Chondrocyte (in vitro differentiated cells): ENCODE measurements at regions not wholly inside any gene's neighbourhood (a gene's known extent, or its start where the extent isn't known, plus 50 kb on each side); places are given as distances from the start of the nearest gene placed in this dataset.

Experiments
- DNase-seq: peaks from one replicate; pipeline ENCODE4 v3.0.0; 2021; ENCODE audit warnings: mixed read lengths, low spot score
- H3K27ac Mint-ChIP-seq: one replicate; pipeline ENCODE4 v1.8.0; 2021; ENCODE audit warnings: mild to moderate bottlenecking, moderate library complexity, mixed read lengths; ENCODE audit not compliant: unreplicated experiment
- H3K27me3 Mint-ChIP-seq: 2 replicates; pipeline ENCODE4 v1.8.0; 2021; ENCODE audit warnings: low read depth, mixed read lengths
- H3K36me3 Mint-ChIP-seq: 2 replicates; pipeline ENCODE4 v1.8.0; 2021; ENCODE audit warnings: low read depth, mixed read lengths
- H3K4me1 Mint-ChIP-seq: 2 replicates; pipeline ENCODE4 v1.8.0; 2021; ENCODE audit warnings: low read depth, mild to moderate bottlenecking, mixed read lengths
- H3K4me3 Mint-ChIP-seq: one replicate; pipeline ENCODE4 v1.8.0; 2021; ENCODE audit warnings: mild to moderate bottlenecking, moderate library complexity, mixed read lengths; ENCODE audit not compliant: unreplicated experiment
- H3K9me3 Mint-ChIP-seq: 2 replicates; pipeline ENCODE4 v1.8.0; 2021; ENCODE audit warnings: low read depth, mixed read lengths
- CTCF ChIP-seq: fragments of 200-600 bp; sonication (generic); IDR thresholded peaks from 2 replicates; pipeline ENCODE4 v1.5.0; 2021; ENCODE audit warnings: antibody characterized with exemption, mild to moderate bottlenecking, moderate library complexity

GRCh38 chr12:59230334-59230733 is 310.0 kb upstream of the LRIG3 start:
- DNase-seq = no peak
- peaks cover 20% of the 10 kb centered on the region for H3K27me3 Mint-ChIP-seq
- no peak for TF ChIP-seq CTCF
- no peak overlapping the region for H3K27ac Mint-ChIP-seq
- H3K9me3 Mint-ChIP-seq = peaks cover 9% of the 10 kb centered on the region
- no peak overlapping the region for H3K4me3 Mint-ChIP-seq
- no peaks in the 10 kb centered on the region for H3K36me3 Mint-ChIP-seq
- H3K4me1 Mint-ChIP-seq = no peaks in the 10 kb centered on the region

DNA sequence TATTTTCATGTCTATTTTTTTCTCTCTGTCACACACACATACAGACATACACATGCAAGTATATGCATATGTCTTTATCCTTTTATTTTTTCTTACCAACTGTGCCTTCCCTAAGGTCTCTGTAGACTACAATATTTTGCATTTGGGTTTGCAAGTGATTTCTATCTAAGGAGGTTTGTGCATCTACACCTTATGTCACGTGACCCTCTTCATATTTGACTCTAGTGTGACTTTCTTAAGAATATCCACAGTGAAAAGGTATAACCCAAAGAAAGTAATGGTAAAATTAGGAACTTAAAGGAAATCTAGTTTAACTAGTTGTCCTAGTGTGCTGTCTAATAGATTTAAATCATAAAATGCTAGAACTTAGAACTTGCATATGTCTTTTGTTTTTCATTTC is 298.8 kb upstream of the LRIG3 start:
- peaks cover 20% of the 10 kb centered on the region for H3K27me3 Mint-ChIP-seq
- H3K4me3 Mint-ChIP-seq = no peak overlapping the region
- no peak for DNase-seq
- H3K27ac Mint-ChIP-seq = no peak overlapping the region
- peaks cover 2% of the 10 kb centered on the region for H3K36me3 Mint-ChIP-seq
- no peak for TF ChIP-seq CTCF
- no peaks in the 10 kb centered on the region for H3K4me1 Mint-ChIP-seq
- H3K9me3 Mint-ChIP-seq = peaks cover 4% of the 10 kb centered on the region

- Mint-ChIP-seq H3K36me3 (peaks cover 1% of the 10 kb centered on the region), H3K4me3 (no peak overlapping the region), H3K4me1 (no peaks in the 10 kb centered on the region), H3K27ac (no peak overlapping the region), H3K9me3 (no peaks in the 10 kb centered on the region), H3K27me3 (peaks cover 27% of the 10 kb centered on the region)
- no peak for TF ChIP-seq CTCF
- no peak for DNase-seq
Measured at GRCh38 chr12:59196989-59197388, 276.7 kb upstream of the LRIG3 start.

DNA sequence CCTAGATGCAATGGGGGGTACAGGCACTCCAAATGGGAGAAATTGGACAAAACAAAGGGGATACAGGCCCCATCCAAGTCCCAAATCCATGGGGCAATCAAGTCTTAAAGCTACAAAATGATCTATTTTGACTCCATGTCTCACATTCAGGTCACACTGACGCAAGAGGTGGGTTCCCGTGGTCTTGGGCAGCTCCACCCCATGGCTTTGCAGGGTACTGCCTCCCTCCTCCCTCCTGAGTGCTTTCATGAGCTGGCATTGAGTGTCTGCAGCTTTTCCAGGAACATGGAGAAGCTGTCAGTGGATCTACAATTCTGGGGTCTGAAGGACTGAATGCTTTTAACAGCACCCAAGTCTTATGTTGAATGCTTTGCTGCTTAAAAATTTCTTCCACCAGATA is 274.5 kb upstream of the LRIG3 start:
- H3K36me3 Mint-ChIP-seq = peaks cover 1% of the 10 kb centered on the region
- H3K4me1 Mint-ChIP-seq = no peaks in the 10 kb centered on the region
- no peaks in the 10 kb centered on the region for H3K9me3 Mint-ChIP-seq
- no peak for DNase-seq
- no peak overlapping the region for H3K27ac Mint-ChIP-seq
- no peak overlapping the region for H3K4me3 Mint-ChIP-seq
- peaks cover 36% of the 10 kb centered on the region for H3K27me3 Mint-ChIP-seq
- no peak for TF ChIP-seq CTCF

DNA sequence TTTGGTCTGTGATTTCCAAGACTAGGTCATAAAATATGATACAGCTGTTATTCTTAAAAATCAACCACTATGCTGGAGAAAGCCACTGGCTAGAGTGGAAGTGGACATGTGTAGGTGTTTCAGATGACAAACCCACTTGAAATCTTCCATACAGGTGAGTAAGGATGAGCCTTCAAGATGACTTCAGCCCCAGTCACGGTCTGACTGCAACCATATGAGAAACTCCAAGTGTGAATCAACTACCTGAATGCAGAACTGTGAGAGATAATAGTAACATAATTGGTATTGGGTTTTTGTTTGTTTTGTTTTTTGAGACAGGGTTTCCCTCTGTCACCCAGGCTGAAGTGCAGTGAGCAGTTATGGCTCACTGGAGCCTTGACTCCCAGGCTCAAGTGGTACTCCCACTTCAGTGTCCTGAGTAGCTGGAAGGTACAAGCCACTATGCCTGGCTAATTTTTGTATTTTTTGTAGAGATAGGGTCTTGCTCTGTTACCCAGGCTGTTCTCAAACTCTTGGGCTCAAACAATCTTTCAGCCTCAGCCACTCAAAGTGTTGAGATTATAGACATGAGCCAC is 273.3 kb upstream of the LRIG3 start:
- DNase-seq = no peak
- no peak overlapping the region for H3K27ac Mint-ChIP-seq
- no peaks in the 10 kb centered on the region for H3K9me3 Mint-ChIP-seq
- no peak overlapping the region for H3K4me3 Mint-ChIP-seq
- H3K36me3 Mint-ChIP-seq = peaks cover 1% of the 10 kb centered on the region
- H3K27me3 Mint-ChIP-seq = peaks cover 40% of the 10 kb centered on the region
- no peak for TF ChIP-seq CTCF
- H3K4me1 Mint-ChIP-seq = no peaks in the 10 kb centered on the region
